ENCODE measurements at regions not wholly inside any gene's neighbourhood (a gene's known extent, or its start where the extent isn't known, plus 50 kb on each side); places are given as distances from the start of the nearest gene placed in this dataset.

GRCh38 chr10:2731940-2732339, 335.4 kb upstream of the PFKP start:
- H3K27ac ChIP-seq, result no peak overlapping the region
- no peaks in the 10 kb centered on the region for H3K36me3 ChIP-seq
- 78 to 88% (median 85%) methylated on average over 5 of the region's 5 CpGs for WGBS, 4 donors
- no peak overlapping the region for H3K4me3 ChIP-seq
- H3K4me1 ChIP-seq, result no peaks in the 10 kb centered on the region
- intact Hi-C loops (cut with DNase I), result no loop called here
- ATAC-seq, result no peak
- H3K27me3 ChIP-seq, result peaks cover 0 to 30% (median 0%) of the 10 kb centered on the region in 9 donors
- DNase-seq, result no peak
- peaks cover 0 to 5% (median 0%) of the 10 kb centered on the region in 12 donors for H3K9me3 ChIP-seq
- TF ChIP-seq POLR2A (IDR thresholded peaks at IDR 0.05) (no peak), CTCF (IDR thresholded peaks at IDR 0.05) (no peak)

DNA sequence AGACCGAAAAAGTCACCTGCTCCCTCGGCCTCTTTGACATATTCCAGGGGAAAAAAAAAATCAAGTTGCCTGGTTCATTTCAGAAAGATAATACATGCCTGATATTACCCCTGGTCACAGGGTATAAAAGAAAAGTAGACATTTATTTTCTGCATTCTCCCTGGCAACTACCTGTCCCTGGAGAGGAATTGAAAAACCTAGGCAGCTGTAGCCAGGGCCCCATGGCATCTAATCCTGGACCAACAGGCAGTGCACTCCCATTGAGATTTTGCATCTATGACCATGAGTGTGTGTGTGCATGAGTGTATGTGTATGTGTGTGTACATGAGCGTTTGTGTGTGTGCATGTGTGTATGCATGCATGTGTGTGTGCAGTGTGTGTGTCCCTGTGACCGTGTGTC, 338.2 kb upstream of the PFKP start:
- H3K4me1 ChIP-seq, result no peaks in the 10 kb centered on the region
- no peak overlapping the region for H3K27ac ChIP-seq
- TF ChIP-seq POLR2A (IDR thresholded peaks at IDR 0.05) (no peak), CTCF (IDR thresholded peaks at IDR 0.05) (no peak)
- no peak overlapping the region for H3K4me3 ChIP-seq
- DNase-seq (no peak), ATAC-seq (no peak)
- H3K36me3 ChIP-seq, result no peaks in the 10 kb centered on the region
- H3K27me3 ChIP-seq, result peaks cover 0 to 27% (median 0%) of the 10 kb centered on the region in 9 donors
- intact Hi-C loops (cut with DNase I), result no loop called here
- 57 to 81% (median 72%) methylated on average over 4 of the region's 4 CpGs for WGBS, 4 donors
- H3K9me3 ChIP-seq, result peaks cover 0 to 5% (median 0%) of the 10 kb centered on the region in 12 donors

GRCh38 chr10:2728087-2728486, 339.3 kb upstream of the PFKP start:
- peaks cover 0 to 5% (median 0%) of the 10 kb centered on the region in 12 donors for H3K9me3 ChIP-seq
- ATAC-seq, result no peak
- H3K36me3 ChIP-seq, result no peaks in the 10 kb centered on the region
- H3K4me1 ChIP-seq, result no peaks in the 10 kb centered on the region
- TF ChIP-seq CTCF (IDR thresholded peaks at IDR 0.05) (no peak), POLR2A (IDR thresholded peaks at IDR 0.05) (no peak)
- H3K27me3 ChIP-seq, result peaks cover 0 to 18% (median 0%) of the 10 kb centered on the region in 9 donors
- intact Hi-C loops (cut with DNase I), result no loop called here
- no peak for DNase-seq
- H3K27ac ChIP-seq, result no peak overlapping the region
- no peak overlapping the region for H3K4me3 ChIP-seq
- WGBS, 4 donors, result 89 to 93% (median 90%) methylated on average over 6 of the region's 6 CpGs

DNA sequence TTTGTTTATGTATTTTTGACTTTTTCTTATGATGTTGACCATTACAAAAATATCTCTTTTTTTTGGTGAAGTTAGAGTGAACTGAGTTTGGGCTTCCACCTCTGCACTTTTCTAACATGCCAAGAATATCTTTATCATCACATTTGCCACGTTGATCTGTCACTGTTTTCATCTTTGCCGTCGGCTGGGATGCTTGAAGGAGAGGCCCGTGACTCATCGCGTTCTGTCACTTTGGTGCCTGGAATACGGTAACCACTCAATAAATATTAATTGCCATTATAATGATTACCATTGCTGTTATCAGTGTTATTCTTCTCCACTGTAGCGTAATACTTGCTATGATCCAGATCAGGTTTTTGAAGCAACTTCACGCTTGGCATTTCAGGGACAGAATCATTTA, 350.8 kb upstream of the PFKP start:
- Histone ChIP-seq H3K4me1 (no peaks in the 10 kb centered on the region), H3K4me3 (no peak overlapping the region), H3K27ac (no peak overlapping the region), H3K27me3 (peaks cover 0 to 5% (median 0%) of the 10 kb centered on the region in 9 donors), H3K36me3 (no peaks in the 10 kb centered on the region), H3K9me3 (no peaks in the 10 kb centered on the region)
- intact Hi-C loops (cut with DNase I), result no loop called here
- ATAC-seq, result no peak
- 77 to 85% (median 79%) methylated on average over 9 of the region's 9 CpGs for WGBS, 4 donors
- DNase-seq, result no peak
- TF ChIP-seq POLR2A (IDR thresholded peaks at IDR 0.05) (no peak), CTCF (IDR thresholded peaks at IDR 0.05) (no peak)
